ENCODE measurements at regions not wholly inside any gene's neighbourhood (a gene's known extent, or its start where the extent isn't known, plus 50 kb on each side); places are given as distances from the start of the nearest gene placed in this dataset.

DNA sequence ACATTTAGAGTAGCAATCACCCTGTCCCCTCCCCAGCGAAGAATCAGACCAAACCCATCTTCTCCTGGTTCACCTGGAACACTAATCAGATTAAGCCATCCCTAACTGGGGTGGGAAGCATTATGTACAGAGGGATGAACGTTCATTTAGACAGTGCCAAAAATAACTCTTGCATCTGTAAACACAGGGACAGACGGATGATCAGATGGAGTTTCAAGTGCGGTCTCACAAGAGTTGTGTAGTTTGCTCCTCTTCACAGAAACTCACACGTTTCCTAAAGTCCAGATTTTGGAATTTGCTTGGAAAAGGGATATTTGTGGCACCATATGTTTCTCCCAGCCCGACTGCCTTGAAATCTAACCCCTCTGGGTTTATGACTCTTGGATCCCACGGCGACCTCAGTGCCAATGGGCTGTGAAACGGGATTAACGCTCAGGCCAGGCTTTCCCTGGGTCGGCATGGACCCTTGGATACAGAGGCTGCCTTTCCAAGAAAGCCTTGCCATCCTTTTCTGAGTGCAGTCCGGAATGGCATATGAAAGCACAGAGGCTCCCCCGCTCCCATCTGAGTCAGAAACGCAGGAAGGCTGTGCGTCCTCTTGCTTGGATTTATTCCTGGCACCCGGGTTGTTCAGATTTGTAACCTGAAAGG is 293.2 kb upstream of the HABP2 start:
- FAIRE-seq: no peak

DNA sequence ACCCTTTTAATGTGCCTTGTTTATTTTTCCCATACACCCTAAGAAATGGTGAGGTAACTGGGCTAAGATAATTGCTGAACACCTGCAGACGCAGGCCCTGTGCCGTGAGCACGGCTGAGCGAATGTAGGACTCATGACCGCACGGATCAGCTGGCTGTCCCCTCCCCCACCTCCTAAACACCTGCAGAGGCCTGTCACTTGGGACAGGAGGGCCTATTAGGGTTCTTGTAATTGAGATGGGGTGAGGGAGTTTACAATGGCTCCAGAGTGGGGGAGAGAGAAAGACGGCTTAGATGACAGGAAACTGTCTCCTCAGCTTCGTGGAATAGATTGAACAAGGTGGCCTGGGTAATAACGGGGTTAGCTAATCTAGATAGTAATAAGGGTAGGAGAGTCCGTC is 291.7 kb upstream of the HABP2 start:
- FAIRE-seq: no peak

DNA sequence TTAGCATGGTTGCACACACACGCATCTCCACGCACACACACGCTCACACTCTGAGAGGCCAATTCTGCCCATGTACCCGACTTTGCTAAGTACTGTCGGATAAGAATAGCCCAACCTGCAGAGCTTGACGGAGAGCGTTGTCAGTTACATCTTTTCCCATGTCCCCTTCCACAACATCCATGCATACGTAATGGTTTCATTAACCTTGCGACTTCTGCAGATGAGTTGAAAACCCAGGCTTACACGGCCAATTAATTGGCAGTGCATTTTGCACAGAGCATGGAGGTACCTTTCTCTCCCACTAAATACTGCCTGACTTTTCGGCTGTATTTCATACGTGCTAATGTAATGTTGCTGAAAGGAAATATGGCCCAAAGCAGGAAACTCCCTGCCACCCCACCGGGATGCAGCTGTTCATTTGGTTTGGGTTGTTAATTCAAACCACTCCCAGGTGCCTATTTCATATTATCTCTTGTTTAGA is 291.2 kb upstream of the HABP2 start:
- FAIRE-seq: no peak

DNA sequence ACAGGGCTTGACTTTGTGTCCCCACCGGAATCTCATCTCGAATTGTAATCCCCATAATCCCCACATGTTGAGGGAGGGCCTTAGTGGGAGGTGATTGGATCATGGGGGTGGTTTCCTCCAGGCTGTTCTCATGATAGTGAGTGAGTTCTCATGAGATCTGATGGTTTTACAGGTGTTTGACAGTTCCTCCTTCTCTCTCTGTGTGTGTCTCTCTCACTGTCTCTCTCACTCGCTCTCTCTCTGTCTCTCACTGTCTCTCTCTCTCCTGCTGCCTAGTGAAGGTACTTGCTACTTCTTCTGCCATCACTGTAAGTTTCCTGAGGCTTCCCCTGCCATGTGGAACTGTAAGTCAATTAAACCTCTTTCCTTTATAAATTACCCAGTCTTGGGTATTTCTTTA is 289.8 kb upstream of the HABP2 start:
- FAIRE-seq: no peak

DNA sequence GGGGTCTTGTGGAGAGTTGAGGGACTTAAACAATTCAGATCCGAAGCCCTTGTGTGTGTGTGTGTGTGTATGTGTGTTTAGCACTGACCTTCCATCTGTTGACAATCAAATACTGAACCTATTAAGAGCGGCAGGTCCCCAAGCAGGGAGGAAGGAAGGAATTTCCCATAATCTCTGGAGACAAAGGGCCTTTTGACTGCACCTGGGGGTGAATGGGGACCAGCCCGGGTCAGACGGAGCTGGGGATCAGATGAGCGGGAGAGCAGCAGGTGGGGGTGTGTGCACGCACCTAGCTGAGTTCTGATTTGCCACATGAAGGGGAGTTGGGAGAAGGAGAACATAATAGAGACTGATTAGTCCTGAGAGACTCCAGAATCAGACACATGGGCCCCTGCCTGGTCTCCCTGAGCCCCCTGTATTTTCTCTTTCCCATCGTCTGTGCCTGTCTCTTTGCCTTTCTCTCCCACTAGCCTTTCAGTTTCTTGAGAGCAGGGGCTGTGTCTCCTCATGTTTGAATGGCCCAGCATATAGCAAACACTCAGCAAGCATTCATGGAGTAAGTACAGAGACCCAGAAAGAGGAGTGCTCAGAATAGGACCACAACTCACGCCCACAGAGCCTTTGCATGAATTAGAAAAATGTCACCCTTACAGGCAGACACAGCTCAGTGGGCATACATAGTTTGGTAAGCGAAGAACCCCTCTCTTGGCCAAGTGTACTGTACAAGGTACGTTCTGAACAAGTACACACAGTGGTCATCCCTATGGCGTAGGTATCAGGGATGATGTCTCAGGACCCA is 288.3 kb upstream of the HABP2 start:
- no peak for FAIRE-seq

DNA sequence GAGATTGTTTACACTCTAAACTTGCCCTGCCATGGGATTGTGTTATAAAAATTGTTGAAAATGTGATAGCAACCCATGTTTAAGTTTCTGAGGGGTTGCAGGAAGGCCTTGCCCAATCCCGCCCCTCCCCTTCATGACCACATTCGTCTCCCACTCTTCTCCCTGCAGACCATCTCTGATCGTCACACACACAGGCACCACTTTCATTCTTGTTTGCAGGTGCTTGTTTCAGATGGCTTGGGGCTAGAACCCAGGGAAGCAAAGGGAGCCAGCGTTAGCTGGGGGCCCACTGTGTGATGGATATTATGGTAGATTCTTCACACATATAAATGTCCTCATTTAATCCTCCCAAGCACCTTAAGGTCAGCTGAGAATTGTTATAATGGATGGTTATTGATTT is 286.7 kb upstream of the HABP2 start:
- FAIRE-seq: no peak

DNA sequence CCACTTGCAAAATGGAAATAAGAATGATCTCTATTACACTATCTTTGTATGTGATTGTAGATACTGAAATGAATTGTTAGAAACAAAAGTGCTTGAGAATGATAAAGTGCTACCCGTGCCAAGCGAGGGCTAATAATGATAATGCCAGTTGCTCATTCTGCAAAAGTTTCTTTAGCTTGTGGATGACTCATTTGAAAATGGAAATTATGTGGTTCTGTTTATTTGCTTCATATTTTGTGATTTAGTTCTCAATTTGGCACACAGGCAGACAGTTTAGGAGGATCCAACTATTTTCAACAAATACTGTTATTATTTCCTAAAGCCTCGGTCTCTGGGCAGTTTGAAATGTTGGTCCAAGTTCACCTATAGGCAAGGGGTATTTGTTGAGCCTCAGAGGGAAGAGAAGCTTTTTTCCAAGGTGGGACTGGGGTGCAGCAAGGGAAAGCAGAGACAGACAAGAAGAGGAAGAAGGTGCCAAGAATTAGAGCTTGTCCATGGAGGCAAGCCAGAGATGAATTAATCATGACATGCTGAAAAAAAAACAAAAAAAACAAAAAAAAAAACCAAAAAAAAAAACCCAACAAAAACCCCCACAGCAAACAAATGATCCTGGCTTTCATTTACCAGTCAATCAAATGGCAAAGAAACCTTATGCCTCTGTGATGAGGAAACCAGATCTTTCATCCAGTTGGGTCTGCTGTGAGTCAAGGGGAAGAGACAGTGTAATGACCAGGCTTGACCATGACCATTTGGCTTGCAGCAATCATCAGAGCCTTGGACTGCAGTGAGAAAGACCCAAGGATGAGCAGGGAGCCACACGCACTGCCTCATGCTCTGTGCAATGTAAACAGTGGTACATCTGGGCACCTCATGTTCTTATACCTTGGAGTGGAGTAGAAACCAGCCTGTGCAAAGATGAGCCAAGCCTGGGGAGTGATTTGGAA is 285.0 kb upstream of the HABP2 start:
- no peak for FAIRE-seq

DNA sequence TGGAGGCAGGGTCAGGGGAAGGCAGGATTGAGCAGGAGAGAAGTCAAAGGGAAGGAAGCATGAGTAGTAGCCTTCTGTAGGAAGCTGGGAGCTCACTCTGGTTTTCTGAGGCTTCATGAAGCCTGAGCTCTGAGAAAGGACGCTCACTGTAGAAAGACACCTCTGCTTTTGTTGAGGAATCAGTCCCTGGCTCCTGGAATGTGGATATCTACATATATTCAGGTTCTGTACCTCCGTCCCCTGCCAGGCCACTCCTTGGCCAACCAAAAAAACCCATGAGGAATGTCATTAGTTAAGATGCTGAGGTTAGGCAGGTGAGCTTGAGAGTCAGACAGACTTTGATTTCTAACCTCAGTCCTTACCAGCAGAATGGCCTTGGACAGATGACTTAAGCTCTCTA is 283.5 kb upstream of the HABP2 start:
- no peak for FAIRE-seq

DNA sequence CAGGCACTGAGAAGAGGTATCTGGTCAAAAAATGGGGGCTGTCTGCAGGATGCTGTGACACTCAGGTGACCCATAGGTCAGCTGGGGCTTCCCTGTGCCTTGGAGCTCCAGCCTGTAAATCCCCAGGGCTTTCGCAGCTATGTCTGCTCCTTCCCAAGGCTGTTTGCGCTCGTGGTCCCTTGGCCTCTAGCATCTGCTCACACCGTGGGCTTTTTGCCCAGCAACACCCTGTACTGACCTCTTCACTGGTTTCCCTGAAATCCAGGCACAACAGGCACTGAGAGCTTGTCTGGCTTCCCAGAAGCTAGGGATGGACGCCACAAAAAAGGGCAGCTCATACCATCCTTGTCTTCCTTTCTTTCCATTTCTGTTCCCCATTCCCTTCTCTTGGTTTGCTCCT is 280.3 kb upstream of the HABP2 start:
- no peak for FAIRE-seq

DNA sequence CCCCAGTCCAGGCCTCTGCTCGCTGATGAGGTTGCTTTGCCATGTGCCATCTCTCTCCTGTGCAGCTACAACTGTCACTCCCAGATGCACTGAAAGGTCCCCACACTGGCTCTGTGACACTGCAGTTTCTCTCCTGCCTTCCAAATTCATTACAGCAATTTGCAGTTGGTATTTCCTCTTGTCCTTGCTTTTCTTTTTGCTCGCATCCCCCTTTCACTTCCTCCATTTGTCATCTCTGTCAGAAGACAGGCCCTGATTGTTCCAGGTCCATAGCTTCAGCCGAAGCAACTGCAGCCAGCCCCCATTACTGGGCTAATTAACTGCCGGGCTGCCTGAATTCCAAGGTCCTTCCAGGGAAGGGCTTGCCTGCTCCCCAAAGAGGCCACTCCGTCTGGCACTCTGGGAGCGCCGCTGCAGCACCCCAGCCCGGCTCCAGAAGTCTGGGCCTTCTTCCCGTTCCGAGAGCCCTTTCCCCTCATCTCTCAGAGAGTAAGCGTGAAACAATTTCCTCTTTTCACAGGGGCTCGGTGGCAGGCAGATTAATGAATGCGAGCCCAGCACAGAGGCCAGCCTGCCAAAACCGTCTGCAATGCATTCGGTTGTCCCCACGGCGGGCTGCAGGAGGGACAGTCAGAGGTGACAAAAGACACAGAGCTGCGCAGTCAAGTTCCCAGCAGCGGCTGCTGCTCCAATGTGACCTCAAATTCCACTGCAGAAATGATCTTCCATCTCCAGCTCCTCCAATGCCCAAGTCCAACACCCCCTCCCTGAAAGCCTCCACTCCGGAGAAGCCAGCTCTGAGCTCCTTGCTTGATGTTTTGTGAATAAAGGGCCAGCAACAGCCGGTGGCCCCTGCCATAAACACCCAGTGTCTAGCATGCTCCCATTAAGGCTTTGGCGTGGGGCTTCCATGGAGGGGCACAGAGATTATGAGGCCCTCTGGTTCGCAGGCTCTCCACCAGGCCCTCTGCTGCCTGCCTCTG is 279.4 kb upstream of the HABP2 start:
- FAIRE-seq: no peak

DNA sequence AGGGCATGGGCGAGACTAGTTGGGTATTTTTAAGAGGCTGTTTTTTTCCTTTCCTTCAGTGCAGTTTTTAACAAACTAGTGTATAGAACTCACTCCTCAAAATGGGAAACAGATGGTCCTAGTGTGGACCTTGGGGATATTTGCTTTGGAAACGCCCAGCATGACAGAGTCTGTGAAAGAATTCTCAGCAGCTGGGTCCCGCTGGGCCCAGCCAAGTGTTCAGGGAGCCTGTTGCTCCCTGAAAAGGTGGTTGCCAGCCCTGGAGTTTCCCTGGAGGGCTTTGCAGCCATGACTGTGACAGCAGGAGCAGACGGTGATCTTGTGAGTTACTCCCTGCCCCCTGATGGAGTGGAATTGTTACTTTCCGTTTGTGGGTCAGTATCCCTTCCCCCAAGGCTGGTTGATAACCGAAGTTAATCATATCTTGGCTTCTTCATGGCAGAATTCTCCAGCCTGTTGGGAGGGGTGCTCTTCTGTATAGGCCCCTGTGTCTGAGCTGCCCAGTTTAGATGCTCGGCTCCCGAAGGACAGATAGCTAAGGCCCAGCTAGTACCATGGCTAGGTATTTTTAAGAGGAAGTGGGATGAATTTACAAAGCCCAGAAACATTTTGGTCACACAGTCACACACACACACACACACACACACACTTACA is 278.6 kb upstream of the HABP2 start:
- no peak for FAIRE-seq

DNA sequence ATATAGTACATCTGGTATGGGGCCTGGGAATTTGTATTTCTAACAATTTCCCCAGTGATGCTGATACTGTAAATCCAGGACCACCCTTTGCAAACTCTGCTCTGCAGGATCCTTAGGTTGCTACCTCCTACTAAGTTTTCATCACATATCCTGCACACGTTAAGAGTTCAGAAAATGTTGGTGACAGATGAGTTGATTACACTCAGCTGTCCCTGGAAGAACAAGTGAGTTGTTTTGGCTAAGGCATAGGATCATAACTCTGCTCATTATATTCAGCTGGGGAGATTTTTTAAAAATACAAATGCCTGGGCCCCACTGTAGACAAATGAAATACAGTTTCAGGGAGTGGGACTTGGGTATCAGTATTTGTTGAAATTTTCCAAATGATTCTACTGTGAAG is 274.6 kb upstream of the HABP2 start:
- FAIRE-seq: no peak

DNA sequence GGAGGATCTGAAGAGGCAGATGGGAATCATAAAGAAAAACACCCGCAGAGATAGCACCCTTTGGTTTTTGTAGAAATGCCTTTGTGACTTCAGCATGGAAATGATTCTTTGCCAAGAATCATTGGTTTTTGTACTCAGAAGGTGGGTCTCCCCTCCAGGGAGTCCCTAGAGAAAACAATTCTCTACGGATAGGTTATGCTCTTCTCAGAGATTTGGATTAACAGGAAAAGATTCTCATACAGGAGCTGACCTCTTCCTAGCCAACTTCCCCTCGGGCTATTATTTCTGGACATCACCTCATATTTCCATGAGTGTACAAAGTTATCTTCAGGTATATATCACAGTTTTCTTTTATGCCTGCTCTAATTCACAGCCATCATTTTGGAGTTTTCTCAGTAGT is 274.2 kb upstream of the HABP2 start:
- FAIRE-seq: no peak

DNA sequence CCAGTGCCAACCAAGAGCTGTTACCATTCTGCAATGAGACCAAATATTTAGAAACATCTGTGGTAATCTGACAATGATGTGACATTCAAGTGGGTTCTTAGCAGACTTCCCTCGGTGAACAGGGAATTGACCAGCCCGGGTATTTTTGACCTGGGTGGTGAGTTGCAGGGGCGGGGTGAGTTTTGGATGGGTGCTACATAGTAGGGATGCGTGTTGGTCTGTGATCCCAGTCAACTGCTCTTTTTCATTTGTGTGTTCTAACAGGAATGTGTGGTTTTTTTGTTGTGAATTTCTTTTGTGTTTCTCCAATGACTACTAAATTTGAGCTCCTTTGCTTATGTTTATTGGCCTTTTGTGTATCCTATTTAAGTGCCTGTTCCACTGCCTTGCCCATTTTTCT is 273.6 kb upstream of the HABP2 start:
- FAIRE-seq: no peak

DNA sequence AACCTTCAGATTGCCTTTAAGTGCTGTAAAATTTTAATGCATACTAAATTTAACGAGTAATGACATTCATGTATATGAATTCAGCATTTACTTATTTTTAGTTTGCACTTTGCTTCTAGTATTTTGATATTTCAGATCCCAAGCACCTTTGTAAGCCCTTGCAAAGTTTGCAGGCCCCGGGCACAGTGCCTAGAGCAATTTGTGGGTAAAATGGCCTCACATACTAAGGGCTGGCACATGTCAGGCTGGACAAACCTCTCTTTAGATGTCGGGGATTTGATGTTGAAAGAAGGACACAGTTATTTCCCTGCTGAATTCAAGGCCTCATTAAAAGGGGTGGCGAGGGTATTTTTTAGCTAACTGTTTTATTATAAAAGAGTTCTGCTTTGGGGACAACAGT is 270.3 kb upstream of the HABP2 start:
- no peak for FAIRE-seq

DNA sequence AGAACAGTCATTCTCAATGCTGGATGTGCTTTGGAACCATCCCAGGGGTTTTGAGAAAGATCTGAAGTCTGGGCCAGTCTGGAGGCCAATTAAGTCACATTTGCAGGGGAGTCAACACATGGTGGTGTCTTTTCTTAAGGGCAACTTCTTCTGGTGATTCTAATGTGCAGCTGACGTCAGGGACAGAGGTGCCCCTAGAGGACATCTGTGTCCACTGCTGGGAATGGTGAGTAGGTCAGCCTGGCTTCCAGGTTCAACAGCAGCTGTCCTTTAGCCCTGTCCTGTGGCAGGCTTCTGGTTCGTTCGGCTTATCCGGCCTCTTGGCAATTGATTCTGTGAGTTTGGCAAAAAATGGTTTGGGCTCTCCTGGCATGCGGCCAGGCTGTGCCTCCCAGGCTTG is 269.7 kb upstream of the HABP2 start:
- FAIRE-seq: no peak

DNA sequence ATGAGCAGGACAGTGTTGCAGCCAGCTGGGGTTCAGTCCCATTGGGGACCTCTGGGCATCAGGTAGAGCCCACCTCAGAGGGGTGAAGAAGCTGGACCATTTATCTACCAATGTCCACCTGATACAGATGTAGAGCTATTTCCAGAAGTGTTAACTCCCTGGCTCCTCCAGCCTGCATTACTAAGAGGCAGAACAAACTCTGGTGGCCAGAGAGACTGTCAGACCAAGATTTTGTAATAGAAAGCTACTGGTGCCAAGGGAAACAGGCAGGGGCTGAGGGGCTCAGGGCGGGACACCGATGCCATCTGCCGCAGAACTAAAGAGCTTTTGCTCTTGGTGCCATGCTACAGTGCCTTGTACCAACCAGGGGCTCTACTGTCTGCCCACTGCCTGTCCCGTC is 268.2 kb upstream of the HABP2 start:
- no peak for FAIRE-seq

DNA sequence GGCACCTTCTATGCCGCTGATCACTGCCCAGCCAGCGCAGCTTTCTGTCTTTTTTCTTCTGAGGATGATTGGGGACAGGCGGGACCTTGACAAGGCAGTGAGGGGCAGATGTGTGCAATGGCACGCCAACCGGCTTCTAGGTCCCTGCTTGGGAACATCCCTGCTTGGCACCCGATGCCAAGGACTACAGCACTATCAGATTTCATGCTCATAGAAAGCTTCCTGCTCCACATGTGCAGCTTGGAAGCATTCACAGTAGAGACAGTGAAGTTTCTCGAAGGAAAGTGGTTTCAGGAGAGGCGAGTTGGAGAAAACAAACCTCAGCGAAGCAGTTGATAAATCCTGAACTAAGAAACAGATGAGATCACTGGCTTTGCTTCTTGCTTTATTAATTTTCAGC is 267.5 kb upstream of the HABP2 start:
- no peak for FAIRE-seq

DNA sequence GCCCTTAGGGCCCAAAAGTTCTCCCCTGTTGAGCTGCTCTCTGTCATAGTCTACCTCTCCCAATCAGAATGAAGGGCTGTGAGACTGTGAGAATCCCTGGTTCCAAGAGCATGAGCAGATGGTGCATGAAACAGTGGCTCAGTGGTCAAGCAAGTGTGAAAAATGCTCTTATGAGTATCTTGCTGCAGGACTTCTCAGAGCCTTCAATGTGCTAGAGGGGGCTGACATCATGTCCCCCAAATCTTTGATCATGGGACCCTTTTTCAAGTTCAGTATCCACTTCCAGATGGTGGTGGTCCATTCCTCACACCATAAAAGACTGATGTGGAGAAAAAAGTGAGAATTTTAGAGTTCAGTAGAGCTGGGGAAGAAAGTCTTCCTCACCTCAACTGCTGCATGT is 265.3 kb upstream of the HABP2 start:
- FAIRE-seq: no peak

DNA sequence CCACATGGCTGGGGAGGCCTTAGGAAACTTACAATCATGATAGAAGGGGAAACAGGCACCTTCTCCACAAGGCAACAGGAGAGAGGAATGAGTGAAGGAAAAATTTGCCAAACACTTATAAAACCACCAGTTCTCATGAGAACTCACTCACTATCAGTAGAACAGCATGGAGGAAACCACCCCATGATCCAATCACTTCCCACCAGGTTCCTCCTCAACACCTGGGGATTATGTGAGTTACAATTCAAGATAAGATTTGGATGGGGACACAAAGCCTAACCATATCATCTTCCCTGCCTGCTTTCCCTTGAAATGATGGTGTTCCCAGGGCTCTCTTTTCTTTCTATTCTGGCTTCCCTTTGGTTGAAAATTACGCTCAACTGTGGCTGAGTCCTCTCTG is 262.7 kb upstream of the HABP2 start:
- FAIRE-seq: no peak

DNA sequence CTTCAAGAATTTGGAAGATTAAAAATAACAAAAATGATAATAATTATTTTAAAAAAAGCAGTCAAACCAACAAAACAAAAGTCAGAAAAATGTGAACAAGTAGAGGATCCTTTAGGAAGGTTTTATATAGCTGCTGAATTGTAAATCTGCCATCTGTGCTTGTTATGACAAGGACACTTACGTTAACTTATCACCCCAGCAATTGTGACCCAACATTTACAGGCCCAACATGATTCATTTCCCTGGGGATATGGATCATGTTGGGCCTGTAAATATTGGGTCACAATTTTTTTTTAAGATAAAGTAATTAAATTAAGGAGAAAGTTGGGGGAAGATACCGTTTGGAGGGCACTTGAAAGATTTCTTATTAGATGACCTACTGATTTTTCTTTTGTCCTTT is 261.4 kb upstream of the HABP2 start:
- FAIRE-seq: no peak

DNA sequence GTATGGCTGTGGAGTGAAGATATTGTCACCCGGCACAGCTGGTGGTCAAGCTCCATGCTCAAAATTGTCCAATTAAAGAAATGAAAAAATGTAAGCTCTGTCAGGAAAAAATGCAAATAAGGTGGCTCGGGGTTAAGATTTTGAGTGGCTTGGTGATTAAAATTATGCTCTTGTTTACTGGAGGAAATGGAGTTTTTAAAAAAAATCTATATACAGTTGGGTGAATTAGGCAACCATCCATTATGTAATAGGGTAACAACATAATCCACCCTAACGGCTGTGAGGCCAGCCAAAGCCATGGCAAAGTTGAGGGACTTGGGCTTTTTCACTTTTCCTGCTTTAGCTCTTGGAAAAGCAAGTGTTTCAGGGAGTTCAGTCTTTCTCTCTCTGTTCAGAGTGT is 260.8 kb upstream of the HABP2 start:
- no peak for FAIRE-seq
